AG09309 (cell line): ENCODE measurements at regions not wholly inside any gene's neighbourhood (a gene's known extent, or its start where the extent isn't known, plus 50 kb on each side); places are given as distances from the start of the nearest gene placed in this dataset.

Experiments
- DNase-seq: peaks from one replicate; pipeline ENCODE4 v3.0.0-alpha.2; 2010; ENCODE audit warnings: low read depth
- H3K4me3 ChIP-seq: 2 replicates; pipeline ENCODE4 v1.5.1; 2011; ENCODE audit warnings: mild to moderate bottlenecking, low read depth, low read length, moderate library complexity; ENCODE audit not compliant: control insufficient read depth
- TF ChIP-seq, protein P1 (sequence below): IDR thresholded peaks from 2 replicates; pipeline ENCODE4 v1.5.1; 2011; ENCODE audit warnings: mild to moderate bottlenecking, low read depth, low read length, inconsistent platforms; ENCODE audit not compliant: insufficient read depth, control insufficient read depth; ENCODE audit errors: missing control alignments

DNA sequence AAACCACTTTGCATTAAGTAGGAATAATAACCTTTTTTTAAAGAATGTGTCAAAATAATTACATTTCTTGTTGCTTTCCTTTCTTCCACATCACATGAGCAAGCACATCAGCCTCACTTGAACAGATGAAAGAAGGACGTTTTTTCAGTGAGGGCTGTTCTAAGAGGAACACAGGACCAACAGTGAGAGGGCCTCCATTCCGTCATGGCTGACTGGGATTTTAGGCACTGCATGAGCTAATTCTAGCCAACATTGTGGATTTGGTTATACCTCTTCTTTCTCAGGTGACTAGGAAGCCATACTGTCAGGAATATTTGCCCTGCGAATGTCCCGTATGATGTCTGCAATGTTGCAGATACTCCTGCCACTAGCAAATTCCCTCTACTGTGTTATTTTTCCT, 87.6 kb downstream of the LINC00237 start:
- H3K4me3 ChIP-seq, result no peak overlapping the region

DNA sequence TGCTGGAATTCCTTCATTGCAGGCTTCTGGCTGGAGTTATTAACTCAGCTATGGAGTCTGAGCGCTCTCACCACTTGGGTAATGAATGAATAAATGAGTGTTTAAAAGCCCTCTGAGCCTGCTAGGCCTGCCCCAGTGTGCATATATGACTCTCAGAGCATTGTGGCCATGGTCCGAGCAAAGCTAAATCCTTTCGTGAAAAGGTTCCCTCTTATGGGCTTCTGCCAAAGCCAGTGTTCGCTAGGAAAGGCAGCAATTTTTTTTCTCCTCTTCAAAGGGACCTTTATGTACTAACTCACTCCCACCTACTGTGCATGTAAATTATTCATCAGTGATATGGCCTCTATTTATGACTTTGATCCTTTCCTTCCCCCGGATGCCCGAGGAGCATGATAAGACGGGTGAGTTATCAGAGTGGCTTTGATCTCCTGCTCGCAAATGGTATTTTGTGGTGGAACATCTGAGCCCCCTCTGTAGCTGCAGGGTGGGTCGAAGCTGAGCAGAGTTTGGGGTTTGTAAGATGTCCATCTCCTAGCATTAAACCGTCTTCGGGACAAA, 88.6 kb downstream of the LINC00237 start:
- no peak overlapping the region for H3K4me3 ChIP-seq
- no peak for DNase-seq
- TF ChIP-seq, protein P1, sequence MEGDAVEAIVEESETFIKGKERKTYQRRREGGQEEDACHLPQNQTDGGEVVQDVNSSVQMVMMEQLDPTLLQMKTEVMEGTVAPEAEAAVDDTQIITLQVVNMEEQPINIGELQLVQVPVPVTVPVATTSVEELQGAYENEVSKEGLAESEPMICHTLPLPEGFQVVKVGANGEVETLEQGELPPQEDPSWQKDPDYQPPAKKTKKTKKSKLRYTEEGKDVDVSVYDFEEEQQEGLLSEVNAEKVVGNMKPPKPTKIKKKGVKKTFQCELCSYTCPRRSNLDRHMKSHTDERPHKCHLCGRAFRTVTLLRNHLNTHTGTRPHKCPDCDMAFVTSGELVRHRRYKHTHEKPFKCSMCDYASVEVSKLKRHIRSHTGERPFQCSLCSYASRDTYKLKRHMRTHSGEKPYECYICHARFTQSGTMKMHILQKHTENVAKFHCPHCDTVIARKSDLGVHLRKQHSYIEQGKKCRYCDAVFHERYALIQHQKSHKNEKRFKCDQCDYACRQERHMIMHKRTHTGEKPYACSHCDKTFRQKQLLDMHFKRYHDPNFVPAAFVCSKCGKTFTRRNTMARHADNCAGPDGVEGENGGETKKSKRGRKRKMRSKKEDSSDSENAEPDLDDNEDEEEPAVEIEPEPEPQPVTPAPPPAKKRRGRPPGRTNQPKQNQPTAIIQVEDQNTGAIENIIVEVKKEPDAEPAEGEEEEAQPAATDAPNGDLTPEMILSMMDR, result no peak

More for the DNA sequence above, 87.6 kb downstream of the LINC00237 start:
- no peak for DNase-seq
- TF ChIP-seq, protein P1, result no peak

DNA sequence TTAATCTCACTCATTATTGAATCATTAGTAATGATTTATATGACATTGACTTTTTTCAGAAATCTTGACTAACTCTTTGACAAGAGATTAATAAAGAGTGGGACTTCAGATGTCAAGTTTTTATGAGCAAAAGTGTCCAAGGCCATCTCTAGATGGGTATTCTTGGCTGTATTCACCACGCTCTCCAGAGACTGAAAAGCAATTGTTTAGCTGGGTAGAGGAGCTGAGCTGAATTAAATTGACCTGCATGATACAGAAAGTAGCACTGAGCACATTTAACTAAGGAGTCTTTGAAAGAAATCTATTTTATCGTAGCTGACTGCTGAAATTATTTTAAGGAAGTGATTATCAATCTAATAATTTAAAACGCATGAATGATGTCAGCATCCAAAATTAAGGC, 89.4 kb downstream of the LINC00237 start:
- no peak for DNase-seq
- H3K4me3 ChIP-seq, result no peak overlapping the region
- TF ChIP-seq, protein P1, result no peak

DNA sequence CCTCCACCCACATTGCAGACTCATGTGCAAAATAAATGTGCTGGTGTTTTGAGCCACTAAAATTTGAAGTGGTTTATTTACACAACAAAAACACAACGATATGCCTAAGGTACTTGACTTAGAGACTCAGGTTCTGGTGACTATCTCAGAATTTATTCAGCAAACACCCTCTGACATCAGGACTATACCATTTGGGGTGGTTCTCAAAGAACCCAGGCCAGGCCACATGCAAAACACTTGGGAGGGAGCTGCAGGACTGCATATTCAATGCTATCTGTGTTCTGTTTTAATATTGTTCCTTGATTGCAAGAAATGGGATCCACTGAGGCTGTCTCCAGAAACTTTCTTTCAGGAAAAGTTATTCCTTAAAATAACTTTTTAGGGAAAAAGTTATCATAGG, 91.6 kb downstream of the LINC00237 start:
- H3K4me3 ChIP-seq, result no peak overlapping the region
- DNase-seq, result no peak
- TF ChIP-seq, protein P1, result no peak

DNA sequence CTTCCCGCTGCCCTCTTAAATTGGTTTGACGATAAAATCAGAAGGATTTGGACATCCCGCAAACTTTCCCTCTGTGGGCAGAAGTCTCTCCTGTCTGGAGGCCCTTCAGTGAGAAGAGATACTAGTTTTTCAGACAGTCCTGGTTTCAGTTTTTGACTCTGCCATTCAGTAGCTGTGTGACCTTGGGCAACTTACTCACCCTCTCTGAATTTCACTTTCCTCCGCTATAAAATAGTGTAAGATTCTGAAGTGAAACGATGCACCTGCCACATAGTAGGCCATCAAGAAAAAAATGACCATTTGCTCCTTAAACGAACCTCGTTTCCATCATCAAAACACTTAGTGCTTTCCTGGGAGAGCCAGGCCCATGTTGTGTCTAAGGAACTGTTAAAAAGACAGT, 97.2 kb downstream of the LINC00237 start:
- no peak overlapping the region for H3K4me3 ChIP-seq
- TF ChIP-seq, protein P1, result no peak
- no peak for DNase-seq

DNA sequence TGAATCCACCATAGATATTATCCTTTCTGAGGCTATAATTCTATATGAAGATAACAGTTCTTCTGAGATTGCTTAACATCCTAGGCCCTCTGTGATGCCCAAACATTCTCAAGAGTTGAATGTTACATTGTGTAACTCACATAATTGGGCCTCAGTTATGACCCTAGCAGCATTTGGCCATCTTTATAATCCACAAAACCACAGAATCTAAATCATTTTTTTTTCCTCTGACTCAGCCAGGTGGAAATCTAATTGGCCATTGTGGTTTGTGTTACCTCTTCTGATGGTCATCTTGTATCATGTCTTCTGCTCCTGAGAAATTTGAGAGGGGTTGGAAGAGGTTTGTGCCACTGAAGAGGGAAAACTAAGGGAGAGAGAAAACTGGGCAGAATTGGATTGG, 99.5 kb downstream of the LINC00237 start:
- DNase-seq, result no peak
- no peak overlapping the region for H3K4me3 ChIP-seq
- TF ChIP-seq, protein P1, result no peak
